K562 (cell line): ENCODE measurements at regions not wholly inside any gene's neighbourhood (a gene's known extent, or its start where the extent isn't known, plus 50 kb on each side); places are given as distances from the start of the nearest gene placed in this dataset.

Experiments used
- BRF2 ChIP-seq: IDR thresholded peaks from 3 replicates; pipeline ENCODE4 v1.6.1; 2011; ENCODE audit warnings: borderline replicate concordance, mild to moderate bottlenecking; ENCODE audit not compliant: insufficient read length, insufficient read depth
- CHD4 ChIP-seq: fragments of 200-600 bp; sonication (generic); IDR thresholded peaks from 3 replicates; pipeline ENCODE4 v1.6.1; 2012; ENCODE audit warnings: low read depth, mild to moderate bottlenecking, mixed read lengths, low read length, inconsistent platforms; ENCODE audit not compliant: insufficient read depth, insufficient replicate concordance, poor library complexity, severe bottlenecking
- DIDO1 ChIP-seq: fragments of 450-650 bp; IDR thresholded peaks from 2 replicates; pipeline ENCODE4 v1.6.1; 2016; ENCODE audit warnings: low read depth, missing biosample characterization, missing genetic modification characterization
- E2F4 ChIP-seq: sonication (generic); formaldehyde crosslinking; IDR thresholded peaks from 2 replicates; pipeline ENCODE4 v1.8.0; 2022; ENCODE audit warnings: mild to moderate bottlenecking, low read depth, missing genetic modification reagents
- GABPB1 ChIP-seq: sonication (generic); formaldehyde crosslinking; IDR thresholded peaks from 2 replicates; pipeline ENCODE4 v1.8.0; 2022; ENCODE audit warnings: mild to moderate bottlenecking, missing genetic modification reagents
- MITF ChIP-seq: IDR thresholded peaks from 2 replicates; pipeline ENCODE4 v1.6.1; 2014; ENCODE audit warnings: antibody characterized with exemption
- NBN ChIP-seq: fragments of 450-650 bp; IDR thresholded peaks from 2 replicates; pipeline ENCODE4 v1.6.1; 2016; ENCODE audit warnings: low read depth, mild to moderate bottlenecking
- SNRNP70 ChIP-seq: fragments of 200-400 bp; formaldehyde crosslinking; optimal IDR thresholded peaks from 2 replicates; pipeline ENCODE3; 2017; ENCODE audit warnings: low read depth, low read length
- ZBTB8A ChIP-seq: fragments of 450-650 bp; IDR thresholded peaks from 2 replicates; pipeline ENCODE4 v1.6.1; 2018; ENCODE audit warnings: mild to moderate bottlenecking, moderate library complexity; ENCODE audit not compliant: partially characterized antibody
- ZNF609 ChIP-seq: sonication (generic); formaldehyde crosslinking; IDR thresholded peaks from 2 replicates; pipeline ENCODE4 v1.8.1; 2023; ENCODE audit warnings: missing genetic modification reagents, mild to moderate bottlenecking, borderline replicate concordance

- TF ChIP-seq ZNF609 (CRISPR knock-in tag): no peak
- no peak for TF ChIP-seq SNRNP70
- no peak for TF ChIP-seq BRF2
- no peak for TF ChIP-seq CHD4
- no peak for TF ChIP-seq ZBTB8A
- no peak for TF ChIP-seq E2F4 (CRISPR knock-in tag)
- no peak for TF ChIP-seq NBN
- no peak for TF ChIP-seq DIDO1 (tag)
- no peak for TF ChIP-seq GABPB1 (CRISPR knock-in tag)
- no peak for TF ChIP-seq MITF
Measured at GRCh38 chr5:27700526-27700925, 662.1 kb upstream of the CDH9 start (continued).
